ENCODE measurements at regions not wholly inside any gene's neighbourhood (a gene's known extent, or its start where the extent isn't known, plus 50 kb on each side); places are given as distances from the start of the nearest gene placed in this dataset.

GRCh38 chr1:168924976-168925375, 181.5 kb upstream of the ATP1B1 start:
- CTCF ChIA-PET (ENCODE audit: unreplicated experiment), result no interaction called here

GRCh38 chr1:168926236-168926635, 180.3 kb upstream of the ATP1B1 start:
- no peaks in the 10 kb centered on the region for H3K36me3 ChIP-seq (ENCODE audit: insufficient read depth, low read length)
- H3K79me2 ChIP-seq (ENCODE audit: insufficient read depth, low read depth, low read length), result no peaks in the 10 kb centered on the region
- BruUV-seq (replicated peaks), result no TSS peak
- ChIA-PET POLR2A (no interaction called here), CTCF (ENCODE audit: unreplicated experiment) (no interaction called here)
- no peak overlapping the region for H3K27ac ChIP-seq (ENCODE audit: low read depth, low read length, poor library complexity, severe bottlenecking)
- H3K9me2 ChIP-seq (ENCODE audit: insufficient read depth, low read length), result no peaks in the 10 kb centered on the region
- no peak overlapping the region for H3K4me2 ChIP-seq (ENCODE audit: low read length)
- intact Hi-C loops (cut with micrococcal nuclease; ENCODE audit: unreplicated experiment), result no loop called here
- no peaks in the 10 kb centered on the region for H3K9me3 ChIP-seq (ENCODE audit: low read length)
- no peak for TF ChIP-seq EZH2phosphoT487 (IDR thresholded peaks at IDR 0.05; ENCODE audit: borderline replicate concordance, low read depth, low read length)
- TF ChIP-seq CTCF (conservative IDR thresholded peaks at IDR 0.05; ENCODE audit: low read length), result no peak
- H3K4me3 ChIP-seq (ENCODE audit: low read depth, low read length, poor library complexity, severe bottlenecking), result no peak overlapping the region
- H3K4me1 ChIP-seq (ENCODE audit: insufficient read depth, low read length, poor library complexity, severe bottlenecking), result no peaks in the 10 kb centered on the region
- no peak for DNase-seq (ENCODE audit: low spot score)
- no peak overlapping the region for H2AFZ ChIP-seq (ENCODE audit: low read length)
- no peaks in the 10 kb centered on the region for H4K20me1 ChIP-seq (ENCODE audit: insufficient read depth, low read length)

More at GRCh38 chr1:168924976-168925375, 181.5 kb upstream of the ATP1B1 start:
- H3K79me2 ChIP-seq (ENCODE audit: insufficient read depth, low read depth, low read length), result no peaks in the 10 kb centered on the region
- no peak overlapping the region for H2AFZ ChIP-seq (ENCODE audit: low read length)
- H3K36me3 ChIP-seq (ENCODE audit: insufficient read depth, low read length), result no peaks in the 10 kb centered on the region
- intact Hi-C loops (cut with micrococcal nuclease; ENCODE audit: unreplicated experiment), result no loop called here
- BruUV-seq (replicated peaks), result no TSS peak
- H3K27ac ChIP-seq (ENCODE audit: low read depth, low read length, poor library complexity, severe bottlenecking), result no peak overlapping the region
- no peaks in the 10 kb centered on the region for H3K9me2 ChIP-seq (ENCODE audit: insufficient read depth, low read length)
- no peaks in the 10 kb centered on the region for H3K4me1 ChIP-seq (ENCODE audit: insufficient read depth, low read length, poor library complexity, severe bottlenecking)
- H4K20me1 ChIP-seq (ENCODE audit: insufficient read depth, low read length), result no peaks in the 10 kb centered on the region
- H3K9me3 ChIP-seq (ENCODE audit: low read length), result no peaks in the 10 kb centered on the region
- no peak overlapping the region for H3K4me2 ChIP-seq (ENCODE audit: low read length)
- no peak overlapping the region for H3K4me3 ChIP-seq (ENCODE audit: low read depth, low read length, poor library complexity, severe bottlenecking)
- TF ChIP-seq CTCF (conservative IDR thresholded peaks at IDR 0.05; ENCODE audit: low read length) (no peak), EZH2phosphoT487 (IDR thresholded peaks at IDR 0.05; ENCODE audit: borderline replicate concordance, low read depth, low read length) (no peak)
- POLR2A ChIA-PET, result interaction anchor here (0.6 kb wide), 1 partner anchor 162 kb away, joined by 7 read pairs; no protein-coding TSS in a partner anchor
- no peak for DNase-seq (ENCODE audit: low spot score)

- CTCF ChIA-PET (ENCODE audit: unreplicated experiment), result no interaction called here
Measured at GRCh38 chr1:168932539-168932938, 174.0 kb upstream of the ATP1B1 start.

More at GRCh38 chr1:168932539-168932938, 174.0 kb upstream of the ATP1B1 start:
- H3K27ac ChIP-seq (ENCODE audit: low read depth, low read length, poor library complexity, severe bottlenecking), result no peak overlapping the region
- H3K4me1 ChIP-seq (ENCODE audit: insufficient read depth, low read length, poor library complexity, severe bottlenecking), result no peaks in the 10 kb centered on the region
- POLR2A ChIA-PET, result interaction anchor here (1.3 kb wide), 1 partner anchor 13 kb away, joined by 3 read pairs; no protein-coding TSS in a partner anchor
- no peak overlapping the region for H3K4me2 ChIP-seq (ENCODE audit: low read length)
- no peaks in the 10 kb centered on the region for H3K9me3 ChIP-seq (ENCODE audit: low read length)
- H3K79me2 ChIP-seq (ENCODE audit: insufficient read depth, low read depth, low read length), result no peaks in the 10 kb centered on the region
- no peak for TF ChIP-seq EZH2phosphoT487 (IDR thresholded peaks at IDR 0.05; ENCODE audit: borderline replicate concordance, low read depth, low read length)
- no peak for TF ChIP-seq CTCF (conservative IDR thresholded peaks at IDR 0.05; ENCODE audit: low read length)
- H4K20me1 ChIP-seq (ENCODE audit: insufficient read depth, low read length), result no peaks in the 10 kb centered on the region
- H3K4me3 ChIP-seq (ENCODE audit: low read depth, low read length, poor library complexity, severe bottlenecking), result no peak overlapping the region
- no peak for DNase-seq (ENCODE audit: low spot score)
- no peaks in the 10 kb centered on the region for H3K9me2 ChIP-seq (ENCODE audit: insufficient read depth, low read length)
- intact Hi-C loops (cut with micrococcal nuclease; ENCODE audit: unreplicated experiment), result no loop called here
- H3K36me3 ChIP-seq (ENCODE audit: insufficient read depth, low read length), result no peaks in the 10 kb centered on the region
- BruUV-seq (replicated peaks), result no TSS peak
- H2AFZ ChIP-seq (ENCODE audit: low read length), result no peak overlapping the region
